ENCODE measurements at regions not wholly inside any gene's neighbourhood (a gene's known extent, or its start where the extent isn't known, plus 50 kb on each side); places are given as distances from the start of the nearest gene placed in this dataset.

- H3K27me3 ChIP-seq (ENCODE audit: control insufficient read depth in 4 of 4, insufficient read depth in 4 of 4, low read length in 3 of 4): no peaks in the 10 kb centered on the region
- no peak overlapping the region for H3K4me3 ChIP-seq (ENCODE audit: low read depth in 1 of 3, low read length in 3 of 3)
- TF ChIP-seq SP1 (IDR thresholded peaks at IDR 0.05) (no peak), YY1 (IDR thresholded peaks at IDR 0.05) (no peak), RAD21 (IDR thresholded peaks at IDR 0.05) (no peak), MAX (IDR thresholded peaks at IDR 0.05) (no peak), HNF4G (IDR thresholded peaks at IDR 0.05) (no peak), FOXA1 (IDR thresholded peaks at IDR 0.05) (no peak), TAF1 (conservative IDR thresholded peaks at IDR 0.05) (no peak), NR2F2 (IDR thresholded peaks at IDR 0.05) (no peak), ATF3 (IDR thresholded peaks at IDR 0.05) (no peak), FOXA2 (IDR thresholded peaks at IDR 0.05) (no peak), EGR1 (IDR thresholded peaks at IDR 0.05; ENCODE audit: low read depth in 2 of 2) (no peak), CTCF (IDR thresholded peaks at IDR 0.05; ENCODE audit: low read depth, low read length, missing input control) (no peak), GABPA (IDR thresholded peaks at IDR 0.05 in 1 of 2, conservative IDR thresholded peaks at IDR 0.05 in 1 of 2) (no peak), HNF4A (conservative IDR thresholded peaks at IDR 0.05) (no peak), RXRA (IDR thresholded peaks at IDR 0.05) (no peak), JUND (IDR thresholded peaks at IDR 0.05) (no peak)
- TF ChIP-seq, protein P1, sequence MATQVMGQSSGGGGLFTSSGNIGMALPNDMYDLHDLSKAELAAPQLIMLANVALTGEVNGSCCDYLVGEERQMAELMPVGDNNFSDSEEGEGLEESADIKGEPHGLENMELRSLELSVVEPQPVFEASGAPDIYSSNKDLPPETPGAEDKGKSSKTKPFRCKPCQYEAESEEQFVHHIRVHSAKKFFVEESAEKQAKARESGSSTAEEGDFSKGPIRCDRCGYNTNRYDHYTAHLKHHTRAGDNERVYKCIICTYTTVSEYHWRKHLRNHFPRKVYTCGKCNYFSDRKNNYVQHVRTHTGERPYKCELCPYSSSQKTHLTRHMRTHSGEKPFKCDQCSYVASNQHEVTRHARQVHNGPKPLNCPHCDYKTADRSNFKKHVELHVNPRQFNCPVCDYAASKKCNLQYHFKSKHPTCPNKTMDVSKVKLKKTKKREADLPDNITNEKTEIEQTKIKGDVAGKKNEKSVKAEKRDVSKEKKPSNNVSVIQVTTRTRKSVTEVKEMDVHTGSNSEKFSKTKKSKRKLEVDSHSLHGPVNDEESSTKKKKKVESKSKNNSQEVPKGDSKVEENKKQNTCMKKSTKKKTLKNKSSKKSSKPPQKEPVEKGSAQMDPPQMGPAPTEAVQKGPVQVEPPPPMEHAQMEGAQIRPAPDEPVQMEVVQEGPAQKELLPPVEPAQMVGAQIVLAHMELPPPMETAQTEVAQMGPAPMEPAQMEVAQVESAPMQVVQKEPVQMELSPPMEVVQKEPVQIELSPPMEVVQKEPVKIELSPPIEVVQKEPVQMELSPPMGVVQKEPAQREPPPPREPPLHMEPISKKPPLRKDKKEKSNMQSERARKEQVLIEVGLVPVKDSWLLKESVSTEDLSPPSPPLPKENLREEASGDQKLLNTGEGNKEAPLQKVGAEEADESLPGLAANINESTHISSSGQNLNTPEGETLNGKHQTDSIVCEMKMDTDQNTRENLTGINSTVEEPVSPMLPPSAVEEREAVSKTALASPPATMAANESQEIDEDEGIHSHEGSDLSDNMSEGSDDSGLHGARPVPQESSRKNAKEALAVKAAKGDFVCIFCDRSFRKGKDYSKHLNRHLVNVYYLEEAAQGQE (IDR thresholded peaks at IDR 0.05): no peak
- TF ChIP-seq, protein P2, sequence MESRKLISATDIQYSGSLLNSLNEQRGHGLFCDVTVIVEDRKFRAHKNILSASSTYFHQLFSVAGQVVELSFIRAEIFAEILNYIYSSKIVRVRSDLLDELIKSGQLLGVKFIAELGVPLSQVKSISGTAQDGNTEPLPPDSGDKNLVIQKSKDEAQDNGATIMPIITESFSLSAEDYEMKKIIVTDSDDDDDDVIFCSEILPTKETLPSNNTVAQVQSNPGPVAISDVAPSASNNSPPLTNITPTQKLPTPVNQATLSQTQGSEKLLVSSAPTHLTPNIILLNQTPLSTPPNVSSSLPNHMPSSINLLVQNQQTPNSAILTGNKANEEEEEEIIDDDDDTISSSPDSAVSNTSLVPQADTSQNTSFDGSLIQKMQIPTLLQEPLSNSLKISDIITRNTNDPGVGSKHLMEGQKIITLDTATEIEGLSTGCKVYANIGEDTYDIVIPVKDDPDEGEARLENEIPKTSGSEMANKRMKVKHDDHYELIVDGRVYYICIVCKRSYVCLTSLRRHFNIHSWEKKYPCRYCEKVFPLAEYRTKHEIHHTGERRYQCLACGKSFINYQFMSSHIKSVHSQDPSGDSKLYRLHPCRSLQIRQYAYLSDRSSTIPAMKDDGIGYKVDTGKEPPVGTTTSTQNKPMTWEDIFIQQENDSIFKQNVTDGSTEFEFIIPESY (IDR thresholded peaks at IDR 0.05): no peak
- H3K36me3 ChIP-seq (ENCODE audit: control insufficient read depth in 4 of 4, insufficient read depth in 3 of 4, low read depth in 1 of 4, low read length in 3 of 4): no peaks in the 10 kb centered on the region
- WGBS: 89% methylated on average over 2 of the region's 2 CpGs
- peaks cover 17 to 37% (median 28%) of the 10 kb centered on the region in 4 donors for H3K4me1 ChIP-seq (ENCODE audit: control insufficient read depth in 4 of 4, insufficient read depth in 4 of 4, low read length in 3 of 4)
- no peak overlapping the region for H3K9ac ChIP-seq (ENCODE audit: low read depth in 1 of 2, low read length in 2 of 2)
- H3K27ac ChIP-seq (ENCODE audit: low read depth in 1 of 2, low read length in 2 of 2): no peak overlapping the region
- no peak for DNase-seq (ENCODE audit: low spot score)
- no peaks in the 10 kb centered on the region for H3K9me3 ChIP-seq (ENCODE audit: control insufficient read depth in 4 of 4, low read length in 3 of 4)
Measured at GRCh38 chr7:116356979-116357378, 142.6 kb upstream of the CAV2 start.
